Neuronal stem cell (in vitro differentiated cells): ENCODE measurements at regions not wholly inside any gene's neighbourhood (a gene's known extent, or its start where the extent isn't known, plus 50 kb on each side); places are given as distances from the start of the nearest gene placed in this dataset.
A peak's percentile ranks its signal among the peaks of the same experiment; 100 is the strongest.

Experiments
- DNase-seq: peaks from one replicate; pipeline ENCODE4 v3.0.0-alpha.2; 2013; ENCODE audit warnings: low spot score
- H2AFZ ChIP-seq: one replicate; pipeline ENCODE4 v1.6.1; 2013; ENCODE audit warnings: mild to moderate bottlenecking, low read length, inconsistent platforms
- H2AK5ac ChIP-seq: 2 replicates; pipeline ENCODE4 v1.6.1; 2013; ENCODE audit warnings: low read depth, mild to moderate bottlenecking, inconsistent platforms, low read length, moderate library complexity, mixed read lengths
- H2BK120ac ChIP-seq: 2 replicates; pipeline ENCODE4 v1.6.1; 2013; ENCODE audit warnings: low read depth, mild to moderate bottlenecking, inconsistent platforms, low read length, moderate library complexity, mixed read lengths
- H2BK12ac ChIP-seq: one replicate; pipeline ENCODE4 v1.6.1; 2013; ENCODE audit warnings: low read length, inconsistent platforms
- H2BK15ac ChIP-seq: 2 replicates; pipeline ENCODE4 v1.6.1; 2013; ENCODE audit warnings: mild to moderate bottlenecking, low read length, inconsistent platforms, mixed read lengths
- H2BK5ac ChIP-seq: one replicate; pipeline ENCODE4 v1.6.1; 2013; ENCODE audit warnings: inconsistent platforms, mild to moderate bottlenecking, low read length, moderate library complexity
- H3K14ac ChIP-seq: one replicate; pipeline ENCODE4 v1.6.1; 2013; ENCODE audit warnings: low read length, inconsistent platforms
- H3K18ac ChIP-seq: 2 replicates; pipeline ENCODE4 v1.6.1; 2013; ENCODE audit warnings: low read length, inconsistent platforms
- H3K23ac ChIP-seq: 2 replicates; pipeline ENCODE4 v1.6.1; 2013; ENCODE audit warnings: low read depth, mild to moderate bottlenecking, mixed read lengths, low read length, inconsistent platforms; ENCODE audit not compliant: poor library complexity
- H3K27ac ChIP-seq: replicated peaks from 3 replicates; pipeline ENCODE4 v1.5.1; 2013; ENCODE audit warnings: low read length, inconsistent platforms
- H3K27me3 ChIP-seq, 3 experiments: 2 replicates each; pipeline ENCODE4 v1.6.1; 2013; ENCODE audit warnings: low read length in 3 of 3, mild to moderate bottlenecking in 2 of 3, inconsistent platforms in 1 of 3, low read depth in 1 of 3, mixed read lengths in 1 of 3, moderate library complexity in 1 of 3; ENCODE audit not compliant: control insufficient read depth in 3 of 3, insufficient read depth in 3 of 3
- H3K36me3 ChIP-seq, 2 donors: replicated peaks in 1 of 2; 2 replicates each; pipeline ENCODE4 v1.6.1; 2013; ENCODE audit warnings: low read length in 2 of 2; ENCODE audit not compliant: control insufficient read depth in 2 of 2, insufficient read depth in 2 of 2
- H3K4ac ChIP-seq: 2 replicates; pipeline ENCODE4 v1.6.1; 2013; ENCODE audit warnings: inconsistent platforms, mild to moderate bottlenecking, low read length, moderate library complexity
- H3K4me1 ChIP-seq, 2 donors: 1 replicate in 1 of 2; 2 replicates in 1 of 2; pipeline ENCODE4 v1.6.1; 2013; ENCODE audit warnings: low read length in 2 of 2, low read depth in 1 of 2; ENCODE audit not compliant: control insufficient read depth in 2 of 2, insufficient read depth in 1 of 2
- H3K4me2 ChIP-seq: one replicate; pipeline ENCODE4 v1.6.1; 2013; ENCODE audit warnings: mild to moderate bottlenecking, low read length, inconsistent platforms; ENCODE audit not compliant: insufficient read depth, poor library complexity, severe bottlenecking
- H3K4me3 ChIP-seq, 2 donors: 2 replicates each; pipeline ENCODE4 v1.5.1; 2013; ENCODE audit warnings: low read length in 2 of 2, mild to moderate bottlenecking in 2 of 2, inconsistent platforms in 1 of 2, moderate library complexity in 1 of 2
- H3K79me1 ChIP-seq: one replicate; pipeline ENCODE4 v1.6.1; 2013; ENCODE audit warnings: low read depth, mild to moderate bottlenecking, inconsistent platforms, low read length, moderate library complexity
- H3K9ac ChIP-seq: one replicate; pipeline ENCODE4 v1.6.1; 2013; ENCODE audit warnings: mild to moderate bottlenecking, low read depth, low read length, inconsistent platforms; ENCODE audit not compliant: poor library complexity
- H3K9me3 ChIP-seq, 2 donors: replicated peaks in 1 of 2; 2 replicates each; pipeline versions ENCODE3 to v1.6.1; 2013; ENCODE audit warnings: low read length in 2 of 2, mild to moderate bottlenecking in 2 of 2, inconsistent platforms in 1 of 2, low read depth in 1 of 2, mixed read lengths in 1 of 2, moderate library complexity in 1 of 2; ENCODE audit not compliant: control insufficient read depth in 2 of 2, insufficient read depth in 1 of 2
- H4K8ac ChIP-seq: one replicate; pipeline ENCODE4 v1.6.1; 2013; ENCODE audit warnings: low read depth, mild to moderate bottlenecking, inconsistent platforms, low read length, moderate library complexity
- H4K91ac ChIP-seq: one replicate; pipeline ENCODE4 v1.6.1; 2013; ENCODE audit warnings: low read length, low read depth, mild to moderate bottlenecking, inconsistent platforms; ENCODE audit not compliant: poor library complexity
- WGBS, 2 donors: extraction: QIAGEN DNeasy Blood & Tissue Kit; methylation state at CpG; one replicate each; pipeline ENCODE4 v1.1.7; 2013; ENCODE audit warnings: missing lambda C conversion rate in 2 of 2, mixed read lengths in 1 of 2; ENCODE audit not compliant: insufficient read length in 2 of 2, insufficient replicate concordance in 1 of 2; ENCODE audit errors: extremely low coverage in 2 of 2; 5-methylcytosine and 5-hydroxymethylcytosine counted together

- Histone ChIP-seq H2BK12ac (no peak overlapping the region), H3K4me3 (no peak overlapping the region), H3K4me2 (no peak overlapping the region), H2BK120ac (no peak overlapping the region), H3K18ac (no peak overlapping the region), H2BK15ac (peak overlapping the region; percentile 20), H3K27ac (no peak overlapping the region), H3K4me1 (peaks cover 0 to 12% of the 10 kb centered on the region in 2 donors), H3K27me3 (peaks cover 0 to 6% (median 0%) of the 10 kb centered on the region in 3 experiments), H2BK5ac (no peak overlapping the region), H3K23ac (no peak overlapping the region), H3K14ac (peak overlapping the region; percentile 14), H3K79me1 (no peaks in the 10 kb centered on the region), H4K91ac (no peak overlapping the region), H3K4ac (no peak overlapping the region), H3K9me3 (peaks cover 0 to 2% of the 10 kb centered on the region in 2 donors), H4K8ac (no peak overlapping the region), H2AFZ (no peak overlapping the region), H3K9ac (no peak overlapping the region), H3K36me3 (no peaks in the 10 kb centered on the region), H2AK5ac (no peak overlapping the region)
- DNase-seq = peak; percentile 20
- WGBS, 2 donors = no CpG with 5 or more reads among the region's 22 CpGs
These were observed 204.3 kb downstream of the KIF26A start for GRCh38 chr14:104342435-104343293.

- Histone ChIP-seq H3K4me2 (no peak overlapping the region), H2AK5ac (no peak overlapping the region), H2BK12ac (no peak overlapping the region), H3K79me1 (no peaks in the 10 kb centered on the region), H3K27me3 (peaks cover 0 to 6% (median 0%) of the 10 kb centered on the region in 3 experiments), H3K27ac (no peak overlapping the region), H3K4ac (no peak overlapping the region), H2BK120ac (no peak overlapping the region), H4K8ac (no peak overlapping the region), H4K91ac (no peak overlapping the region), H3K18ac (no peak overlapping the region), H3K14ac (peak overlapping the region; percentile 14), H3K9me3 (peaks cover 0 to 2% of the 10 kb centered on the region in 2 donors), H2BK15ac (peak overlapping the region; percentile 20), H3K4me3 (no peak overlapping the region), H3K9ac (no peak overlapping the region), H3K36me3 (no peaks in the 10 kb centered on the region), H3K23ac (no peak overlapping the region), H3K4me1 (peaks cover 0 to 12% of the 10 kb centered on the region in 2 donors), H2BK5ac (no peak overlapping the region), H2AFZ (no peak overlapping the region)
- no peak for DNase-seq
- no CpG with 5 or more reads among the region's 6 CpGs for WGBS, 2 donors
These were observed 204.9 kb downstream of the KIF26A start for GRCh38 chr14:104343294-104343625.

- Histone ChIP-seq H3K14ac (peak overlapping the region; percentile 59), H3K9ac (no peak overlapping the region), H3K4me3 (no peak overlapping the region), H3K4me2 (no peak overlapping the region), H3K4me1 (peaks cover 0 to 12% of the 10 kb centered on the region in 2 donors), H3K9me3 (no peaks in the 10 kb centered on the region), H2BK15ac (no peak overlapping the region), H3K4ac (no peak overlapping the region), H2BK12ac (peak overlapping the region; percentile 26), H2AK5ac (no peak overlapping the region), H4K91ac (no peak overlapping the region), H3K27ac (no peak overlapping the region), H3K27me3 (peaks cover 0 to 6% (median 0%) of the 10 kb centered on the region in 3 experiments), H3K79me1 (no peaks in the 10 kb centered on the region), H2BK5ac (peak overlapping the region; percentile 30), H4K8ac (no peak overlapping the region), H2AFZ (no peak overlapping the region), H3K18ac (peak overlapping the region; percentile 59), H2BK120ac (no peak overlapping the region), H3K36me3 (no peaks in the 10 kb centered on the region), H3K23ac (no peak overlapping the region)
- no peak for DNase-seq
- no CpG with 5 or more reads among the region's 11 CpGs for WGBS, 2 donors
These were observed 205.6 kb downstream of the KIF26A start for GRCh38 chr14:104343690-104344640.
